ENCODE measurements at regions not wholly inside any gene's neighbourhood (a gene's known extent, or its start where the extent isn't known, plus 50 kb on each side); places are given as distances from the start of the nearest gene placed in this dataset.

GRCh38 chr18:76626991-76627390, 131.9 kb upstream of the ZNF516 start:
- no peaks in the 10 kb centered on the region for H3K27me3 ChIP-seq
- TF ChIP-seq, protein P1, sequence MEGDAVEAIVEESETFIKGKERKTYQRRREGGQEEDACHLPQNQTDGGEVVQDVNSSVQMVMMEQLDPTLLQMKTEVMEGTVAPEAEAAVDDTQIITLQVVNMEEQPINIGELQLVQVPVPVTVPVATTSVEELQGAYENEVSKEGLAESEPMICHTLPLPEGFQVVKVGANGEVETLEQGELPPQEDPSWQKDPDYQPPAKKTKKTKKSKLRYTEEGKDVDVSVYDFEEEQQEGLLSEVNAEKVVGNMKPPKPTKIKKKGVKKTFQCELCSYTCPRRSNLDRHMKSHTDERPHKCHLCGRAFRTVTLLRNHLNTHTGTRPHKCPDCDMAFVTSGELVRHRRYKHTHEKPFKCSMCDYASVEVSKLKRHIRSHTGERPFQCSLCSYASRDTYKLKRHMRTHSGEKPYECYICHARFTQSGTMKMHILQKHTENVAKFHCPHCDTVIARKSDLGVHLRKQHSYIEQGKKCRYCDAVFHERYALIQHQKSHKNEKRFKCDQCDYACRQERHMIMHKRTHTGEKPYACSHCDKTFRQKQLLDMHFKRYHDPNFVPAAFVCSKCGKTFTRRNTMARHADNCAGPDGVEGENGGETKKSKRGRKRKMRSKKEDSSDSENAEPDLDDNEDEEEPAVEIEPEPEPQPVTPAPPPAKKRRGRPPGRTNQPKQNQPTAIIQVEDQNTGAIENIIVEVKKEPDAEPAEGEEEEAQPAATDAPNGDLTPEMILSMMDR (IDR thresholded peaks at IDR 0.05) = no peak
- TF ChIP-seq POLR2A (IDR thresholded peaks at IDR 0.05) = no peak
- TF ChIP-seq EP300 (IDR thresholded peaks at IDR 0.05) = no peak
- no peak overlapping the region for H3K27ac ChIP-seq
- no peaks in the 10 kb centered on the region for H3K9me3 ChIP-seq
- H3K36me3 ChIP-seq = no peaks in the 10 kb centered on the region
- H3K4me3 ChIP-seq = no peak overlapping the region
- H3K4me1 ChIP-seq (ENCODE audit: insufficient read depth) = no peaks in the 10 kb centered on the region
- intact Hi-C loops (cut with DNase I) = no loop called here
- DNase-seq = no peak

- 78 to 84% (median 80%) methylated on average over 8 of the region's 8 CpGs for WGBS, 3 donors
- H3K27ac ChIP-seq = no peak overlapping the region
- DNase-seq = no peak
- H3K27me3 ChIP-seq = no peaks in the 10 kb centered on the region
- TF ChIP-seq EP300 (IDR thresholded peaks at IDR 0.05) = no peak
- TF ChIP-seq, protein P1 (IDR thresholded peaks at IDR 0.05) = no peak
- no peak for TF ChIP-seq POLR2A (IDR thresholded peaks at IDR 0.05)
- no peaks in the 10 kb centered on the region for H3K9me3 ChIP-seq
- intact Hi-C loops (cut with DNase I) = loop anchor here in 1 of 4 donors (5.0 kb wide), 1 partner anchor 215 kb away; no protein-coding TSS in a partner anchor
- peaks cover 5% of the 10 kb centered on the region for H3K4me1 ChIP-seq (ENCODE audit: insufficient read depth)
- no peaks in the 10 kb centered on the region for H3K36me3 ChIP-seq
- H3K4me3 ChIP-seq = no peak overlapping the region
Measured at GRCh38 chr18:76622651-76623050, 127.6 kb upstream of the ZNF516 start.

DNA sequence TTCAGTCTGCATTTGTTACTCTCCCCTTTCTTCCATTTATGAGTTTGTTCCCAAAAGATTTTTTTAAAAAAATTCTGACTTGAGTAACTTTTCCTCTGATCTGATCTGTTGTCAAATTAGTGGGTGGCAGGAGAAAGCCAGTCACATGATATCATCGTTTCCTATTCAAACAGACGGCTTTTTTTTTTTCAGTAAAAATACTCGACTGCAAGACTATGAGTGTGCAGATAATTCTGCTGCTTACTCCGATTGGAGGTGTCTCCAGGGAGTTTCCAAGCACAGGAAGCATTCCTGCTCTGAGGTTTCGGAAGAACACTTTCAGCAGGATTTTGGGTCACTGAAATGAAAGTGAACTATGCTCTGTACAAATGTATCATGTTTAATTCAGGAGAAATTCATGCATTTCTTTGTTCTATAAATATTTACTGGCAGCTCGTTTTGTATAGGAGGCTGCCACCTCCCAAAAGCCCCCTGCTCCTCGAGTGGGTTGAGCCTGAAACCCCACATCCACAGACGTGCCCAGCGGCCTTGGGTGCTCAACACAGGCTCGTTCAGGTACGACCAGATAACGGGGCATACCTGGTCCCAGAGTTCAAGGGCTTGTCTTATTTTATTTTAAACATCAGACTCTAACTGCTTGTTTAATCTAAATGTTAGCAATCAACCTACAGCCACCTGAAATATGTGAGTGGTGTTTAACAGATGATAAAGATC, 126.9 kb upstream of the ZNF516 start:
- no peaks in the 10 kb centered on the region for H3K9me3 ChIP-seq
- H3K36me3 ChIP-seq = no peaks in the 10 kb centered on the region
- H3K4me1 ChIP-seq (ENCODE audit: insufficient read depth) = peaks cover 5% of the 10 kb centered on the region
- no peak for TF ChIP-seq POLR2A (IDR thresholded peaks at IDR 0.05)
- TF ChIP-seq, protein P1 (IDR thresholded peaks at IDR 0.05) = no peak
- TF ChIP-seq EP300 (IDR thresholded peaks at IDR 0.05) = no peak
- H3K4me3 ChIP-seq = no peak overlapping the region
- H3K27me3 ChIP-seq = no peaks in the 10 kb centered on the region
- DNase-seq = no peak
- H3K27ac ChIP-seq = no peak overlapping the region
- WGBS, 3 donors = 14 to 24% (median 16%) methylated on average over 12 of the region's 12 CpGs
- intact Hi-C loops (cut with DNase I) = loop anchor here in 1 of 4 donors (5.0 kb wide), 1 partner anchor 215 kb away; no protein-coding TSS in a partner anchor

DNA sequence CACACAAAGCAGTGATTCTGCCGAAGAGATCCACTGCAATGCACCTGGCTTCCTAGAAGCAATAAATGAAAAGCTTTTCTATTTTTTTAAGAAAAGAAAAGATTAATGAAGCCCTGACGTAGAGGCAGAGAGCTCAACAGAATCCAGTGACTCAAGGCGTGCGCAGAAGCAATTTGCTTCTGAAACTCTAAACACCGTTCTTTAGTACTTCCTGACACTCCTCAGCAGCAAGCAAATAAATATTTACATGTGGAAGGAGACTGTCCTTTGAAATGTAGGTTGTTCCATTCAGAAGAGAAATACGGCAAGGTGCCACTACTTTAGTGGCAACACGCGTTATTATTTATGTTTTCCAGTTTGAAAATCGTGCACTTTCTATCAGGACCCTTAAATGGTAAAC, 126.2 kb upstream of the ZNF516 start:
- TF ChIP-seq POLR2A (IDR thresholded peaks at IDR 0.05) = no peak
- TF ChIP-seq, protein P1 (IDR thresholded peaks at IDR 0.05) = no peak
- no peak for TF ChIP-seq EP300 (IDR thresholded peaks at IDR 0.05)
- Histone ChIP-seq H3K4me3 (no peak overlapping the region), H3K4me1 (ENCODE audit: insufficient read depth) (peaks cover 5% of the 10 kb centered on the region), H3K27me3 (no peaks in the 10 kb centered on the region), H3K36me3 (no peaks in the 10 kb centered on the region), H3K27ac (no peak overlapping the region), H3K9me3 (no peaks in the 10 kb centered on the region)
- WGBS, 3 donors = 26 to 32% (median 30%) methylated on average over 9 of the region's 9 CpGs
- no peak for DNase-seq
- intact Hi-C loops (cut with DNase I) = loop anchor here in 1 of 4 donors (5.0 kb wide), 1 partner anchor 214 kb away; no protein-coding TSS in a partner anchor
